Neuronal stem cell (in vitro differentiated cells): ENCODE measurements at regions not wholly inside any gene's neighbourhood (a gene's known extent, or its start where the extent isn't known, plus 50 kb on each side); places are given as distances from the start of the nearest gene placed in this dataset.

ENCODE experiments used
- DNase-seq: peaks from one replicate; pipeline ENCODE4 v3.0.0-alpha.2; 2013; ENCODE audit warnings: low spot score
- H2AFZ ChIP-seq: one replicate; pipeline ENCODE4 v1.6.1; 2013; ENCODE audit warnings: mild to moderate bottlenecking, low read length, inconsistent platforms
- H2AK5ac ChIP-seq: 2 replicates; pipeline ENCODE4 v1.6.1; 2013; ENCODE audit warnings: low read depth, mild to moderate bottlenecking, inconsistent platforms, low read length, moderate library complexity, mixed read lengths
- H2BK120ac ChIP-seq: 2 replicates; pipeline ENCODE4 v1.6.1; 2013; ENCODE audit warnings: low read depth, mild to moderate bottlenecking, inconsistent platforms, low read length, moderate library complexity, mixed read lengths
- H2BK12ac ChIP-seq: one replicate; pipeline ENCODE4 v1.6.1; 2013; ENCODE audit warnings: low read length, inconsistent platforms
- H2BK15ac ChIP-seq: 2 replicates; pipeline ENCODE4 v1.6.1; 2013; ENCODE audit warnings: mild to moderate bottlenecking, low read length, inconsistent platforms, mixed read lengths
- H2BK5ac ChIP-seq: one replicate; pipeline ENCODE4 v1.6.1; 2013; ENCODE audit warnings: inconsistent platforms, mild to moderate bottlenecking, low read length, moderate library complexity
- H3K14ac ChIP-seq: one replicate; pipeline ENCODE4 v1.6.1; 2013; ENCODE audit warnings: low read length, inconsistent platforms
- H3K18ac ChIP-seq: 2 replicates; pipeline ENCODE4 v1.6.1; 2013; ENCODE audit warnings: low read length, inconsistent platforms
- H3K23ac ChIP-seq: 2 replicates; pipeline ENCODE4 v1.6.1; 2013; ENCODE audit warnings: low read depth, mild to moderate bottlenecking, mixed read lengths, low read length, inconsistent platforms; ENCODE audit not compliant: poor library complexity
- H3K27ac ChIP-seq: replicated peaks from 3 replicates; pipeline ENCODE4 v1.5.1; 2013; ENCODE audit warnings: low read length, inconsistent platforms
- H3K27me3 ChIP-seq, 3 experiments: 2 replicates each; pipeline ENCODE4 v1.6.1; 2013; ENCODE audit warnings: low read length in 3 of 3, mild to moderate bottlenecking in 2 of 3, inconsistent platforms in 1 of 3, low read depth in 1 of 3, mixed read lengths in 1 of 3, moderate library complexity in 1 of 3; ENCODE audit not compliant: control insufficient read depth in 3 of 3, insufficient read depth in 3 of 3
- H3K36me3 ChIP-seq, 2 donors: replicated peaks in 1 of 2; 2 replicates each; pipeline ENCODE4 v1.6.1; 2013; ENCODE audit warnings: low read length in 2 of 2; ENCODE audit not compliant: control insufficient read depth in 2 of 2, insufficient read depth in 2 of 2
- H3K4ac ChIP-seq: 2 replicates; pipeline ENCODE4 v1.6.1; 2013; ENCODE audit warnings: inconsistent platforms, mild to moderate bottlenecking, low read length, moderate library complexity
- H3K4me1 ChIP-seq, 2 donors: 1 replicate in 1 of 2; 2 replicates in 1 of 2; pipeline ENCODE4 v1.6.1; 2013; ENCODE audit warnings: low read length in 2 of 2, low read depth in 1 of 2; ENCODE audit not compliant: control insufficient read depth in 2 of 2, insufficient read depth in 1 of 2
- H3K4me2 ChIP-seq: one replicate; pipeline ENCODE4 v1.6.1; 2013; ENCODE audit warnings: mild to moderate bottlenecking, low read length, inconsistent platforms; ENCODE audit not compliant: insufficient read depth, poor library complexity, severe bottlenecking
- H3K4me3 ChIP-seq, 2 donors: 2 replicates each; pipeline ENCODE4 v1.5.1; 2013; ENCODE audit warnings: low read length in 2 of 2, mild to moderate bottlenecking in 2 of 2, inconsistent platforms in 1 of 2, moderate library complexity in 1 of 2
- H3K79me1 ChIP-seq: one replicate; pipeline ENCODE4 v1.6.1; 2013; ENCODE audit warnings: low read depth, mild to moderate bottlenecking, inconsistent platforms, low read length, moderate library complexity
- H3K9ac ChIP-seq: one replicate; pipeline ENCODE4 v1.6.1; 2013; ENCODE audit warnings: mild to moderate bottlenecking, low read depth, low read length, inconsistent platforms; ENCODE audit not compliant: poor library complexity
- H3K9me3 ChIP-seq, 2 donors: replicated peaks in 1 of 2; 2 replicates each; pipeline versions ENCODE3 to v1.6.1; 2013; ENCODE audit warnings: low read length in 2 of 2, mild to moderate bottlenecking in 2 of 2, inconsistent platforms in 1 of 2, low read depth in 1 of 2, mixed read lengths in 1 of 2, moderate library complexity in 1 of 2; ENCODE audit not compliant: control insufficient read depth in 2 of 2, insufficient read depth in 1 of 2
- H4K8ac ChIP-seq: one replicate; pipeline ENCODE4 v1.6.1; 2013; ENCODE audit warnings: low read depth, mild to moderate bottlenecking, inconsistent platforms, low read length, moderate library complexity
- H4K91ac ChIP-seq: one replicate; pipeline ENCODE4 v1.6.1; 2013; ENCODE audit warnings: low read length, low read depth, mild to moderate bottlenecking, inconsistent platforms; ENCODE audit not compliant: poor library complexity
- WGBS, 2 donors: extraction: QIAGEN DNeasy Blood & Tissue Kit; methylation state at CpG; one replicate each; pipeline ENCODE4 v1.1.7; 2013; ENCODE audit warnings: missing lambda C conversion rate in 2 of 2, mixed read lengths in 1 of 2; ENCODE audit not compliant: insufficient read length in 2 of 2, insufficient replicate concordance in 1 of 2; ENCODE audit errors: extremely low coverage in 2 of 2; 5-methylcytosine and 5-hydroxymethylcytosine counted together

DNA sequence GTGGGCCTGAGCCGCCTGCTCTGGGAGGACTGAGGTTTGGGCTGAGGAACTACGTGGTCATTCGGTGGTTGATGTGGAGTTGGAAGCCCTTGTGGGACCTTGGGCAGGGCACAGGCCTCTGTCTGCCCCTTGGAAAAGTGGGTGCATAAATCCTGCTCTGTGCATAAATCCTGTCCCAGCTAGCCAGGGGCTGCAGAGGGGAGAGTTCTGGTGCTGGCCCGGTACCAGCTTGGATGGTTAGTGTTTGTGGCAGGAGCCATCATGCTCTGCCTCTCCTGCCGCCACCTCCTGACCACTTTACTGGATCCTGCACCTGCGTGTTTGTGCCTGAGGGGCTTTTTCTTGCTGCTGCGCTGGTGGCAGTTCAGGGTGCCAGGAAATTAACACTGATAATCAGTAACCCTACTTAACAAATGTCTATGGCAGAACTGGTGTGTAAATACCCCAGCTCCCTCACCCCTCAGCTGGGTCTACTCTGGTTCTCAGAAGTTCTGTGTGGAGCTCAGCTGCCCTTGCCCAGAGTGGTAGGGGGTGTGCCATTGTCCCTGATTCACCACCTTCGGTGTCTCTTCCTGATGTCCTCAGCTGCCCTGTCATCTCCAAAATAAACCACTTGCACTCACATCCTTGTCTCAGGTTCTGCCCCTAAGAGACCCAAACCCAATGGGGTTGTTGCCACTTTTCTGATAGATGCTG lies 156.8 kb downstream of the GLI2 start:
- no CpG with 5 or more reads among the region's 8 CpGs for WGBS, 2 donors
- Histone ChIP-seq H2BK15ac (peak overlapping the region; percentile 94), H3K4me2 (peak overlapping the region; percentile 37), H3K18ac (peak overlapping the region; percentile 89), H3K4ac (no peak overlapping the region), H3K9me3 (no peaks in the 10 kb centered on the region), H2AK5ac (peak overlapping the region; percentile 73), H2BK12ac (peak overlapping the region; percentile 19), H4K8ac (no peak overlapping the region), H2AFZ (no peak overlapping the region), H4K91ac (peak overlapping the region; percentile 74), H2BK120ac (peak overlapping the region; percentile 14), H3K27me3 (no peaks in the 10 kb centered on the region), H2BK5ac (peak overlapping the region; percentile 17), H3K79me1 (peaks cover 5% of the 10 kb centered on the region), H3K9ac (no peak overlapping the region), H3K4me1 (peaks cover 45 to 56% of the 10 kb centered on the region in 2 donors), H3K23ac (no peak overlapping the region), H3K27ac (peak overlapping the region; percentile 97), H3K14ac (no peak overlapping the region), H3K36me3 (peaks cover 0 to 22% of the 10 kb centered on the region in 2 donors), H3K4me3 (no peak overlapping the region)
- DNase-seq, result no peak

DNA sequence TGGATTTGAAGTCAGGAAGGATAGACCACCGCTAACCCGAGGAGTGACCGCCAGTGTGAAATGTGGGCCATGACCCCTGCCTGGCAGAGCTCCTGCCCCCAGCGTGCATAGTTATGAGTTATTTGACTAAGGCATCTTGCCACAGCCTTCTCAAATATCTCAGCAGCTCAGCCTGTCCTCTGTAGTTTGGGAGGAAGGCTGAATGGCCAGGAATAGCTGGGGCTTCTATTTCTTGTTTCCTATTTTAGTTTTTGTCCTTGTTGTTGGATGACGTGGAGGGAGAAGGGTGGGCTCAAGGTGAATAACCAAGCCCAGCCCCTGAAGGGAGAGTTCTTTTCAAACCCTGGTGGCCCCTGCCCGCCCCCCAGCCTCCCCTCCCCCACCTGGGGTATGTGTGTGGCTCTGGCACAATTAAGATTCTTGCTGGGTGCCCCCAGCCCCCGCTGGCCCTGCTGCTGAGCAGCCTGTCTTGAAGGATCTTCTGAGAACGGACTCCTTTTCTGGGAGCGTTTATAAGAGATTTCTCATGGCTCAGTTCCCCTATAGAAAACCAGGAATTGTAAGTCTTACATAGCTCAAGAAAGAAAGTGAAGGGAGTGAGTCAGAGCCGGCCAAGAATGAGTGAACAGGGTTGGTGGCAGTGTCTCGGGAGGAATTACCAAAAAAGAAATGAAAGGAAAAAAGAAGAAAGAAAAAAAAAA lies 157.4 kb downstream of the GLI2 start:
- peak; percentile 88 for DNase-seq
- no peak overlapping the region for H3K14ac ChIP-seq
- no peak overlapping the region for H4K91ac ChIP-seq
- H3K9ac ChIP-seq, result no peak overlapping the region
- no peaks in the 10 kb centered on the region for H3K9me3 ChIP-seq
- peaks cover 42 to 55% of the 10 kb centered on the region in 2 donors for H3K4me1 ChIP-seq
- no peak overlapping the region for H3K23ac ChIP-seq
- H3K18ac ChIP-seq, result peak overlapping the region; percentile 89
- no CpG with 5 or more reads among the region's 11 CpGs for WGBS, 2 donors
- peak overlapping the region; percentile 17 for H2BK5ac ChIP-seq
- peak overlapping the region; percentile 53 for H3K4me2 ChIP-seq
- H2AFZ ChIP-seq, result no peak overlapping the region
- no peak overlapping the region for H2BK12ac ChIP-seq
- H3K79me1 ChIP-seq, result peaks cover 5% of the 10 kb centered on the region
- H2AK5ac ChIP-seq, result peak overlapping the region; percentile 12
- no peak overlapping the region for H4K8ac ChIP-seq
- no peak overlapping the region for H2BK120ac ChIP-seq
- H3K27me3 ChIP-seq, result no peaks in the 10 kb centered on the region
- no peak overlapping the region for H3K4ac ChIP-seq
- H2BK15ac ChIP-seq, result peak overlapping the region; percentile 94
- H3K36me3 ChIP-seq, result peaks cover 0 to 25% of the 10 kb centered on the region in 2 donors
- no peak overlapping the region for H3K4me3 ChIP-seq
- H3K27ac ChIP-seq, result peak overlapping the region; percentile 99

DNA sequence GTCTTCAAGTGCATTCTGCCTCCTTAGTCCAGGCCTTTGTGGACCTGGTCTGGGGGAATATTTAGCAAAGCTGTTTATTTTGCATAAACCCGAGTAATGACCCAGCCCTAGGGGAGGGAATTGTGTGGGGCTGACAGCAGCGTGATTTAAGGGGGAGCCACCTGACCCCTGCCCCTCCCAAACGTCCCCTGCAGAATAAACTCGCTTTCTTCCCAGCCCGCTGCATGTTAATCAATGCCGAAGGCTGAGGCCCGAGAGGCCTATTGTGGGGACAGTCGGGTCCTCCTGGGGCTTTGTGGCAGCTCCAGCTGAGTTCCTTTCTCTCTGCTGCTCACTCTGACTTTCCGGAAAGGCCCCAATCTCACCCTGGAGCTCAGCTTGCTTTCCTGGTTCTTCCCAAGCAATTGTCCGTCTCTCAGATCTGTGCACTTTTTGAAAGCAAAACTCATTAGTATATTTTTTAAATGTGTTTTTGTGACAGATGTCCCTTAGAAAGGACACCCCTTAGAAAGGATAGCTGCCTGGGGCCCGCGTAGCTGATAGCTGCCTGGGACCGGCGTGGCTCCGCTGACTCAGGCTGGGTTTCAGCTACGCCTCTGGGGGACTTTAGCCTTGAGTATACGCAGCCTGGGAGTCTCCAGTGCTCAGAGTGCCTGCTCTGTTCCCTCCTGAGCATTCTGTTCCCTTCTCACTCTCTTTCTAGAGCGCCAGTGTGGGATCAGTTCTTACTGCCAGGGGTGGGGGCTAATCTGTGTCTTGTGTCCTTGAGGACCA lies 158.3 kb downstream of the GLI2 start:
- Histone ChIP-seq H2BK120ac (no peak overlapping the region), H3K23ac (no peak overlapping the region), H4K8ac (no peak overlapping the region), H3K27me3 (no peaks in the 10 kb centered on the region), H2AK5ac (peak overlapping the region; percentile 5), H2AFZ (no peak overlapping the region), H2BK12ac (no peak overlapping the region), H3K4me3 (no peak overlapping the region), H3K79me1 (peaks cover 5% of the 10 kb centered on the region), H3K4me2 (peak overlapping the region; percentile 53), H2BK5ac (no peak overlapping the region), H3K36me3 (peaks cover 0 to 25% of the 10 kb centered on the region in 2 donors), H3K4ac (no peak overlapping the region), H3K27ac (peak overlapping the region; percentile 99), H3K4me1 (peaks cover 50 to 64% of the 10 kb centered on the region in 2 donors), H3K18ac (peak overlapping the region; percentile 4), H2BK15ac (no peak overlapping the region), H3K9me3 (no peaks in the 10 kb centered on the region), H3K9ac (peak overlapping the region; percentile 1), H4K91ac (no peak overlapping the region), H3K14ac (no peak overlapping the region)
- peak; percentile 84 for DNase-seq
- WGBS, 2 donors, result no CpG with 5 or more reads among the region's 18 CpGs
